HepG2 (cell line): ENCODE measurements at regions not wholly inside any gene's neighbourhood (a gene's known extent, or its start where the extent isn't known, plus 50 kb on each side); places are given as distances from the start of the nearest gene placed in this dataset.

Source experiments
- ATAC-seq: fragments of 200-7000 bp; cut with Tn5 transposase; 3 replicates; pipeline ENCODE4 v1.9.1; 2020; ENCODE audit warnings: mild to moderate bottlenecking, moderate library complexity
- BruUV-seq: library from RNA; stranded (reverse); fragments of 400-500 nt; replicated peaks from 2 replicates; lab custom pipeline; 2021; lab: Mats Ljungman, UMichigan
- CTCF ChIA-PET: fragments of 300-600 bp; formaldehyde crosslinking; extraction: SDS; loops from one replicate; lab custom pipeline; 2021; ENCODE audit warnings: low total read pairs, inconsistent platforms, low intra/inter-chr PET ratio; lab: Yijun Ruan, JAX
- POLR2A ChIA-PET: fragments of 350-600 bp; sonication (Branson Sonifier 250); formaldehyde crosslinking; loops from one replicate; lab custom pipeline; 2020; ENCODE audit warnings: antibody characterized with exemption, inconsistent platforms; lab: Yijun Ruan, JAX
- DNase-seq: peaks from one replicate; pipeline ENCODE4 v3.0.0-alpha.2; 2015; ENCODE audit warnings: low spot score
- FAIRE-seq: peaks from 3 replicates; lab custom pipeline; 2011; peaks lifted over from hg19 to GRCh38; lab: Jason Lieb, UNC
- H2AFZ ChIP-seq: one replicate; pipeline ENCODE4 v1.6.1; 2011; ENCODE audit warnings: low read length, inconsistent platforms
- H3K27ac ChIP-seq: fragments of 300-600 bp; 3 replicates; pipeline ENCODE4 v1.8.0; 2011; ENCODE audit warnings: mixed run types, mild to moderate bottlenecking, mixed read lengths, low read length, inconsistent platforms; ENCODE audit not compliant: insufficient read depth; ENCODE audit errors: extremely low read length
- H3K27me3 ChIP-seq, 2 experiments: fragments of 200-600 bp in 1 of 2; 2 replicates in 1 of 2; 3 replicates in 1 of 2; pipeline versions ENCODE4 v1.6.0 to v1.8.0; 2011; ENCODE audit warnings: low read length in 2 of 2, mild to moderate bottlenecking in 2 of 2, moderate library complexity in 2 of 2, inconsistent platforms in 1 of 2; ENCODE audit not compliant: insufficient read depth in 2 of 2, control insufficient read depth in 1 of 2
- H3K36me3 ChIP-seq, 2 experiments: fragments of 200-600 bp in 1 of 2; replicated peaks in 1 of 2; 2 replicates in 1 of 2; 3 replicates in 1 of 2; pipeline versions ENCODE4 v1.5.1 to v1.8.0; 2011; ENCODE audit warnings: low read length in 2 of 2, inconsistent platforms in 1 of 2; ENCODE audit not compliant: insufficient read depth in 2 of 2, control insufficient read depth in 1 of 2
- H3K4me1 ChIP-seq: 2 replicates; pipeline ENCODE4 v1.5.1; 2012; ENCODE audit warnings: low read length, inconsistent platforms; ENCODE audit not compliant: insufficient read depth
- H3K4me2 ChIP-seq: 2 replicates; pipeline ENCODE4 v1.6.0; 2011; ENCODE audit warnings: low read depth, low read length, inconsistent platforms
- H3K4me3 ChIP-seq, 3 experiments: fragments of 200-600 bp in 1 of 3; sonication (generic), shearing (Covaris generic) in 1 of 3; replicated peaks in 1 of 3; 2 replicates each; pipeline ENCODE4 v1.5.1; 2011 to 2016; ENCODE audit warnings: low read length in 3 of 3, inconsistent platforms in 2 of 3, low read depth in 2 of 3, mild to moderate bottlenecking in 2 of 3, control low read depth in 1 of 3, mixed read lengths in 1 of 3; ENCODE audit not compliant: insufficient read depth in 1 of 3
- H3K79me2 ChIP-seq: one replicate; pipeline ENCODE4 v1.6.1; 2011; ENCODE audit warnings: low read length, inconsistent platforms; ENCODE audit not compliant: insufficient read depth
- H3K9ac ChIP-seq: 2 replicates; pipeline ENCODE4 v1.6.0; 2011; ENCODE audit warnings: mild to moderate bottlenecking, low read depth, low read length, inconsistent platforms; ENCODE audit not compliant: insufficient read depth
- H3K9me3 ChIP-seq: 2 replicates; pipeline ENCODE4 v1.5.1; 2012; ENCODE audit warnings: mild to moderate bottlenecking, low read length
- H4K20me1 ChIP-seq: 2 replicates; pipeline ENCODE4 v1.6.0; 2011; ENCODE audit warnings: inconsistent platforms, mild to moderate bottlenecking, low read length, moderate library complexity; ENCODE audit not compliant: insufficient read depth
- ATF7 ChIP-seq, 2 experiments: fragments of 450-650 bp in 1 of 2; sonication (generic) in 1 of 2; formaldehyde crosslinking in 1 of 2; IDR thresholded peaks; 2 replicates each; pipeline versions ENCODE4 v1.4.0 to v1.6.1; 2016 to 2020; ENCODE audit warnings: antibody characterized with exemption in 1 of 2, mild to moderate bottlenecking in 1 of 2, missing genetic modification reagents in 1 of 2
- CREB1 ChIP-seq, 2 experiments: fragments of 450-650 bp in 1 of 2; IDR thresholded peaks; 2 replicates each; pipeline ENCODE4 v1.6.1; 2016 to 2017; ENCODE audit warnings: control low read depth in 1 of 2, mild to moderate bottlenecking in 1 of 2, missing compliant biosample characterization in 1 of 2, missing genetic modification characterization in 1 of 2
- SKI ChIP-seq: fragments of 450-650 bp; IDR thresholded peaks from one replicate; pipeline ENCODE4 v1.6.1; 2018; ENCODE audit warnings: mild to moderate bottlenecking; ENCODE audit not compliant: partially characterized antibody
- SOX6 ChIP-seq, 2 experiments: fragments of 450-650 bp in 1 of 2; sonication (generic) in 1 of 2; formaldehyde crosslinking in 1 of 2; IDR thresholded peaks; 2 replicates each; pipeline versions ENCODE4 v1.4.0 to v1.6.1; 2017 to 2020; ENCODE audit warnings: antibody characterized with exemption in 1 of 2, mild to moderate bottlenecking in 1 of 2, missing genetic modification reagents in 1 of 2
- SSRP1 ChIP-seq: IDR thresholded peaks from 2 replicates; pipeline ENCODE4 v1.6.1; 2016; ENCODE audit warnings: control low read depth
- TRIM22 ChIP-seq: fragments of 450-650 bp; IDR thresholded peaks from 2 replicates; pipeline ENCODE4 v1.6.1; 2017
- XRCC5 ChIP-seq: fragments of 200-400 bp; formaldehyde crosslinking; optimal IDR thresholded peaks from 2 replicates; pipeline ENCODE3; 2017; ENCODE audit warnings: mild to moderate bottlenecking, low read length
- ZNF496 ChIP-seq: sonication (generic); formaldehyde crosslinking; IDR thresholded peaks from 2 replicates; pipeline ENCODE4 v1.8.1; 2023; ENCODE audit warnings: mild to moderate bottlenecking, moderate library complexity, missing genetic modification reagents; ENCODE audit not compliant: insufficient replicate concordance
- ZNF530 ChIP-seq: sonication (generic); formaldehyde crosslinking; IDR thresholded peaks from 2 replicates; pipeline ENCODE4 v1.5.0; 2020; ENCODE audit warnings: low read depth, mild to moderate bottlenecking, missing genetic modification reagents
- WGBS: methylation state at CpG from one replicate; pipeline ENCODE4 v1.1.6; 2017; ENCODE audit warnings: low lambda C conversion rate; 5-methylcytosine and 5-hydroxymethylcytosine counted together
- in situ Hi-C: cut with HindIII; loops from 2 replicates; pipeline ENCODE4 v1.10.0; 2017; ENCODE audit warnings: low pct_unique_long_range_greater_than_20kb; ENCODE audit not compliant: extremely low pct_ligation_motif_present
- intact Hi-C: fragments of 100-400 bp; cut with micrococcal nuclease; formaldehyde crosslinking; loops from one replicate; pipeline ENCODE4 v1.10.0; 2022; ENCODE audit not compliant: unreplicated experiment

- Histone ChIP-seq H4K20me1 (no peaks in the 10 kb centered on the region), H3K27me3 (no peaks in the 10 kb centered on the region), H3K4me2 (no peak overlapping the region), H3K4me3 (no peak overlapping the region), H3K36me3 (no peaks in the 10 kb centered on the region)
- BruUV-seq, result no TSS peak
- in situ Hi-C loops (no loop called here), intact Hi-C loops (no loop called here)
- ChIA-PET POLR2A (no interaction called here), CTCF (no interaction called here)
- no peak for FAIRE-seq
- TF ChIP-seq CREB1 (IDR thresholded peaks at IDR 0.05), result peak; percentile 78
- TF ChIP-seq CREB1 (CRISPR knock-in tag; IDR thresholded peaks at IDR 0.05), result no peak
- peak; percentile 89 for TF ChIP-seq ATF7 (IDR thresholded peaks at IDR 0.05)
- TF ChIP-seq ATF7 (CRISPR knock-in tag; IDR thresholded peaks at IDR 0.05), result no peak
- TF ChIP-seq XRCC5, result no peak
- TF ChIP-seq, all 625 proteins: peak for 2
- no peak for ATAC-seq
- Histone ChIP-seq H3K4me1 (no peaks in the 10 kb centered on the region), H3K79me2 (no peaks in the 10 kb centered on the region), H3K9me3 (peaks cover 87% of the 10 kb centered on the region), H3K27ac (no peak overlapping the region), H3K9ac (no peak overlapping the region), H2AFZ (no peak overlapping the region)
- 3% methylated on average over 4 of the region's 4 CpGs for WGBS
- DNase-seq, result no peak
Observed at GRCh38 chr14:29264865-29265264, 498.3 kb downstream of the FOXG1 start.

GRCh38 chr14:29265852-29266251 is 499.3 kb downstream of the FOXG1 start:
- ATAC-seq, result no peak
- no peaks in the 10 kb centered on the region for H3K79me2 ChIP-seq
- H4K20me1 ChIP-seq, result no peaks in the 10 kb centered on the region
- TF ChIP-seq ZNF496 (CRISPR knock-in tag), result no peak
- TF ChIP-seq SSRP1 (CRISPR knock-in tag), result no peak
- TF ChIP-seq ZNF530 (CRISPR knock-in tag), result no peak
- TF ChIP-seq SOX6 (IDR thresholded peaks at IDR 0.05), result 0 out of 2 replicates have a peak, but pooled peaks have one; percentile 50
- TF ChIP-seq SOX6 (CRISPR knock-in tag; IDR thresholded peaks at IDR 0.05), result no peak
- TF ChIP-seq TRIM22, result peak; percentile 84; the same call in 1 of the 2 replicates
- no peak for TF ChIP-seq SKI
- no peak overlapping the region for H2AFZ ChIP-seq
- no peaks in the 10 kb centered on the region for H3K4me1 ChIP-seq
- POLR2A ChIA-PET, result no interaction called here
- BruUV-seq, result no TSS peak
- no peak for FAIRE-seq
- no peak for DNase-seq
- in situ Hi-C loops, result no loop called here
- H3K9me3 ChIP-seq, result peaks cover 85% of the 10 kb centered on the region
- CTCF ChIA-PET, result no interaction called here
- no peaks in the 10 kb centered on the region for H3K27me3 ChIP-seq
- no peak overlapping the region for H3K4me3 ChIP-seq
- H3K9ac ChIP-seq, result no peak overlapping the region
- no peak overlapping the region for H3K4me2 ChIP-seq
- intact Hi-C loops, result no loop called here
- H3K36me3 ChIP-seq, result no peaks in the 10 kb centered on the region
- 4% methylated on average over 1 of the region's 1 CpG for WGBS
- no peak overlapping the region for H3K27ac ChIP-seq
